ENCODE measurements at regions not wholly inside any gene's neighbourhood (a gene's known extent, or its start where the extent isn't known, plus 50 kb on each side); places are given as distances from the start of the nearest gene placed in this dataset.

DNA sequence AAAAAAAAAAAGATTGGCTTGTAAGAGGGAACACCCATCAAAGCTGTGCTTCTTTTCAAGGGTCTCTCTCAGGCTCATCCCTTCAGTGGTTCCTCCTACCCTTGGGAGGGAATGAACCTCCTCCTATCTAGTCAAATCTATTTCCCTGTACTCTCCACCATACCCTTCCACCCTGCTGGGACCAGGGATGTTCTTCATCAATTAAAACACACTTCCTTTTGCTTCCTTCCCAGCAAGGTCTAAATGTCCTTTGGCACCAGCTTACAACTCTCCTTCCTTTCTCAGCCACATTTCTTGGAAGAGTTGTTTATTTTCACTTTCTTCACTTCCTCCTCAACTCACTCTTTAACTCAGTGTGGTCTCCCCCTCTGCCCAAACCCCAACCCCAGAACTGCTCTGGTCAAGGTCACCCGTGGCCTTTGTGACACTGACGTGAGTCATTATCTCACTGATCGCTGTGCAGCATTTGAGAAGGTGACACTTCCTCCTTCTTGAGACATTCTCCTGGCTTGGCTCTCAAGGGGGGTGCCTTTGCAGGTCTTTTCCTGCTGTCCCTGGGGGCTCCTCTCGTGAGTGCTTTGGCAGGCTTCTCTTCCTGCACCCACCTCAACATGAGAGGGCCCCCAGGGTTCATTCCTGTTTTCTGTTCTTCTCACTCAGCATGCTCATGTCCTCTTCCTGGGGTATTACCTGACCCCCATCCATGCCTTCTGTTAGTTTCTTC lies 210.5 kb upstream of the TLE3 start:
- no peak overlapping the region for H3K18ac ChIP-seq (ENCODE audit: insufficient read length, low read depth, low read length)
- H3K9ac ChIP-seq (ENCODE audit: extremely low read depth, insufficient read length, low read length), result no peak overlapping the region
- H3K27ac ChIP-seq (ENCODE audit: insufficient read length, low read depth, low read length), result no peak overlapping the region
- no peak overlapping the region for H2BK120ac ChIP-seq (ENCODE audit: low read depth, low read length, poor library complexity, severe bottlenecking)
- no peaks in the 10 kb centered on the region for H3K27me3 ChIP-seq (ENCODE audit: insufficient read depth, low read length)
- H3K4me1 Mint-ChIP-seq, result peaks cover 24 to 27% of the 10 kb centered on the region in 2 experiments
- no peak overlapping the region for H2AK5ac ChIP-seq (ENCODE audit: insufficient read length, low read length)
- H3K56ac ChIP-seq (ENCODE audit: insufficient read length, low read depth, low read length), result no peak overlapping the region
- no peaks in the 10 kb centered on the region for H3K23me2 ChIP-seq (ENCODE audit: insufficient read length, low read depth, low read length, poor library complexity, severe bottlenecking)
- peaks cover 0 to 5% (median 0%) of the 10 kb centered on the region in 3 experiments; a peak in 2 of 7 replicates for H3K36me3 Mint-ChIP-seq (ENCODE audit: insufficient read depth in 1 of 3, low read depth in 3 of 3)
- H2BK5ac ChIP-seq (ENCODE audit: insufficient read length, low read length), result no peak overlapping the region
- H2BK12ac ChIP-seq (ENCODE audit: insufficient read length, low read depth, low read length), result no peak overlapping the region
- no peak overlapping the region for H4K91ac ChIP-seq (ENCODE audit: insufficient read length, low read depth, low read length)
- no peak overlapping the region for H3K14ac ChIP-seq (ENCODE audit: insufficient read depth, low read length)
- H3K4me3 Mint-ChIP-seq, result no peak overlapping the region
- H2BK20ac ChIP-seq (ENCODE audit: low read depth, low read length, poor library complexity, severe bottlenecking), result no peak overlapping the region
- TF ChIP-seq, protein P1, sequence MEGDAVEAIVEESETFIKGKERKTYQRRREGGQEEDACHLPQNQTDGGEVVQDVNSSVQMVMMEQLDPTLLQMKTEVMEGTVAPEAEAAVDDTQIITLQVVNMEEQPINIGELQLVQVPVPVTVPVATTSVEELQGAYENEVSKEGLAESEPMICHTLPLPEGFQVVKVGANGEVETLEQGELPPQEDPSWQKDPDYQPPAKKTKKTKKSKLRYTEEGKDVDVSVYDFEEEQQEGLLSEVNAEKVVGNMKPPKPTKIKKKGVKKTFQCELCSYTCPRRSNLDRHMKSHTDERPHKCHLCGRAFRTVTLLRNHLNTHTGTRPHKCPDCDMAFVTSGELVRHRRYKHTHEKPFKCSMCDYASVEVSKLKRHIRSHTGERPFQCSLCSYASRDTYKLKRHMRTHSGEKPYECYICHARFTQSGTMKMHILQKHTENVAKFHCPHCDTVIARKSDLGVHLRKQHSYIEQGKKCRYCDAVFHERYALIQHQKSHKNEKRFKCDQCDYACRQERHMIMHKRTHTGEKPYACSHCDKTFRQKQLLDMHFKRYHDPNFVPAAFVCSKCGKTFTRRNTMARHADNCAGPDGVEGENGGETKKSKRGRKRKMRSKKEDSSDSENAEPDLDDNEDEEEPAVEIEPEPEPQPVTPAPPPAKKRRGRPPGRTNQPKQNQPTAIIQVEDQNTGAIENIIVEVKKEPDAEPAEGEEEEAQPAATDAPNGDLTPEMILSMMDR (conservative IDR thresholded peaks at IDR 0.05), result no peak
- H3K9me3 Mint-ChIP-seq, result no peaks in the 10 kb centered on the region; a peak in 1 of 5 replicates
- H3K79me2 ChIP-seq (ENCODE audit: insufficient read depth, low read length), result no peaks in the 10 kb centered on the region
- no peak overlapping the region for H2AFZ ChIP-seq (ENCODE audit: low read length)
- H4K5ac ChIP-seq (ENCODE audit: insufficient read length, low read depth, low read length), result no peak overlapping the region
- H3K27me3 Mint-ChIP-seq (ENCODE audit: low read depth), result peaks cover 15% of the 10 kb centered on the region
- H4K8ac ChIP-seq (replicated peaks; ENCODE audit: insufficient read length, low read depth, low read length), result no peak overlapping the region
- peaks cover 6% of the 10 kb centered on the region; the same call in 1 of the 2 replicates for H3K4me1 ChIP-seq (ENCODE audit: insufficient read depth, low read length)
- H3K79me1 ChIP-seq (ENCODE audit: insufficient read depth, low read depth, low read length, poor library complexity, severe bottlenecking), result no peaks in the 10 kb centered on the region
- no peak overlapping the region for H2BK15ac ChIP-seq (ENCODE audit: low read depth, low read length)
- H3K27ac Mint-ChIP-seq, result 0 out of 7 replicates have a peak overlapping the region, but pooled peaks of 1 of the 3 experiments have one; percentile 19
- H4K20me1 ChIP-seq (ENCODE audit: control insufficient read depth, insufficient read depth, insufficient read length), result no peaks in the 10 kb centered on the region
- DNase-seq, result no peak
- no CpG with 5 or more reads among the region's 4 CpGs for WGBS (ENCODE audit: extremely low coverage, insufficient read length, low lambda C conversion rate)
- H3K4me2 ChIP-seq (ENCODE audit: insufficient read depth, insufficient read length, low read length), result no peak overlapping the region
- H3K23ac ChIP-seq (ENCODE audit: insufficient read length, low read depth, low read length), result no peak overlapping the region
- H3K4ac ChIP-seq (ENCODE audit: low read depth, low read length), result no peak overlapping the region
- H3K9me3 ChIP-seq (ENCODE audit: control insufficient read depth, low read depth, low read length), result no peaks in the 10 kb centered on the region
- H3T11ph ChIP-seq (ENCODE audit: low read length), result no peak overlapping the region
